Caco-2 (cell line): ENCODE measurements at regions not wholly inside any gene's neighbourhood (a gene's known extent, or its start where the extent isn't known, plus 50 kb on each side); places are given as distances from the start of the nearest gene placed in this dataset.

Experiments
- BruUV-seq: library from RNA; stranded (reverse); fragments of 400-500 nt; replicated peaks from 2 replicates; lab custom pipeline; 2021; lab: Mats Ljungman, UMichigan
- CTCF ChIA-PET: fragments of 300-600 bp; sonication (Branson Sonifier 250); formaldehyde crosslinking; loops from one replicate; lab custom pipeline; 2022; ENCODE audit warnings: antibody characterized with exemption; lab: Charles Lee
- POLR2A ChIA-PET: fragments of 300-600 bp; sonication (Branson Sonifier 250); formaldehyde crosslinking; loops from one replicate; lab custom pipeline; 2022; ENCODE audit warnings: antibody characterized with exemption; lab: Charles Lee
- DNase-seq, 2 experiments: peaks; one replicate each; pipeline versions ENCODE4 v3.0.0 to v3.0.0-alpha.2; 2020 to 2022
- H3K27me3 ChIP-seq: replicated peaks from 2 replicates; pipeline ENCODE4 v1.6.0; 2011; ENCODE audit warnings: low read length; ENCODE audit not compliant: control insufficient read depth, insufficient read depth
- H3K36me3 ChIP-seq: 2 replicates; pipeline ENCODE4 v1.5.1; 2011; ENCODE audit warnings: low read length; ENCODE audit not compliant: control insufficient read depth, insufficient read depth
- H3K4me1 ChIP-seq: fragments of 250-450 bp; sonication (Bioruptor Pico); 2 replicates; pipeline ENCODE4 v1.5.1; 2020; ENCODE audit warnings: mild to moderate bottlenecking
- H3K4me3 ChIP-seq: 2 replicates; pipeline ENCODE4 v1.5.1; 2011; ENCODE audit warnings: low read depth, mild to moderate bottlenecking, control low read depth, low read length
- H3K9me3 ChIP-seq: fragments of 250-450 bp; sonication (Bioruptor Pico); 2 replicates; pipeline ENCODE4 v1.5.1; 2020; ENCODE audit warnings: mild to moderate bottlenecking, moderate library complexity
- H3K27ac Mint-ChIP-seq: one replicate; pipeline ENCODE4 v1.8.0; 2022; ENCODE audit warnings: mixed read lengths; ENCODE audit not compliant: unreplicated experiment
- H3K27me3 Mint-ChIP-seq: one replicate; pipeline ENCODE4 v1.8.0; 2022; ENCODE audit warnings: mixed read lengths; ENCODE audit not compliant: insufficient read depth, unreplicated experiment
- H3K36me3 Mint-ChIP-seq: one replicate; pipeline ENCODE4 v1.8.0; 2022; ENCODE audit warnings: mild to moderate bottlenecking, mixed read lengths; ENCODE audit not compliant: insufficient read depth, unreplicated experiment
- H3K4me1 Mint-ChIP-seq: one replicate; pipeline ENCODE4 v1.8.0; 2022; ENCODE audit warnings: low read depth, mixed read lengths; ENCODE audit not compliant: unreplicated experiment
- H3K4me3 Mint-ChIP-seq: one replicate; pipeline ENCODE4 v1.8.0; 2022; ENCODE audit warnings: mild to moderate bottlenecking, moderate library complexity, mixed read lengths; ENCODE audit not compliant: unreplicated experiment
- H3K9me3 Mint-ChIP-seq: one replicate; pipeline ENCODE4 v1.8.0; 2022; ENCODE audit warnings: mixed read lengths; ENCODE audit not compliant: unreplicated experiment
- intact Hi-C: fragments of 100-400 bp; cut with micrococcal nuclease; formaldehyde crosslinking; loops from one replicate; pipeline ENCODE4 v1.10.0; 2022; ENCODE audit not compliant: unreplicated experiment
- TF ChIP-seq, protein P1 (sequence below), 2 experiments: fragments of 200-600 bp in 1 of 2; IDR thresholded peaks; 1 replicate in 1 of 2; 2 replicates in 1 of 2; pipeline versions ENCODE4 v1.5.1 to v1.8.0; 2011 to 2022; ENCODE audit warnings: antibody characterized with exemption in 1 of 2, control low read depth in 1 of 2, inconsistent platforms in 1 of 2, low read depth in 1 of 2, low read length in 1 of 2, mild to moderate bottlenecking in 1 of 2, moderate library complexity in 1 of 2; ENCODE audit not compliant: insufficient read depth in 1 of 2, severe bottlenecking in 1 of 2, unreplicated experiment in 1 of 2

DNA sequence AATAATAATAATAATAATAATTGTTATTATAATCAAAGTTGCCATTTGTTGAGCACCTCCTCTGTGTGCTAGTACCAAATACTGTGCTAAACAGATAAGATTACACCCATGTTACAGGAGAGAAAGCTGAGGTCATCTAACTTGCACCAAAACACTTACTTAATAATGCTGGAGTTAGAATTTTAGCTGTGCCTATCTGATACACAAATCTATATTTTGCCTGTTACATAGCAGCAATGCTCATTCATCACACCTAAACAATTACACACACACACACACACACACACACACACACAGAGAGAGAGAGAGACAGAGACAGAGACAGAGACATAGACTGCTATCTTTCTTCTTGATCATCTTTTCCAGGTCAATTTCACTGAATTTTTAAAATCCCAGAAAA, 170.9 kb upstream of the KLF3 start:
- H3K27me3 Mint-ChIP-seq, result no peaks in the 10 kb centered on the region
- no peaks in the 10 kb centered on the region for H3K27me3 ChIP-seq
- H3K27ac Mint-ChIP-seq, result no peak overlapping the region
- no peaks in the 10 kb centered on the region for H3K9me3 ChIP-seq
- no peak overlapping the region for H3K4me3 Mint-ChIP-seq
- TF ChIP-seq, protein P1, sequence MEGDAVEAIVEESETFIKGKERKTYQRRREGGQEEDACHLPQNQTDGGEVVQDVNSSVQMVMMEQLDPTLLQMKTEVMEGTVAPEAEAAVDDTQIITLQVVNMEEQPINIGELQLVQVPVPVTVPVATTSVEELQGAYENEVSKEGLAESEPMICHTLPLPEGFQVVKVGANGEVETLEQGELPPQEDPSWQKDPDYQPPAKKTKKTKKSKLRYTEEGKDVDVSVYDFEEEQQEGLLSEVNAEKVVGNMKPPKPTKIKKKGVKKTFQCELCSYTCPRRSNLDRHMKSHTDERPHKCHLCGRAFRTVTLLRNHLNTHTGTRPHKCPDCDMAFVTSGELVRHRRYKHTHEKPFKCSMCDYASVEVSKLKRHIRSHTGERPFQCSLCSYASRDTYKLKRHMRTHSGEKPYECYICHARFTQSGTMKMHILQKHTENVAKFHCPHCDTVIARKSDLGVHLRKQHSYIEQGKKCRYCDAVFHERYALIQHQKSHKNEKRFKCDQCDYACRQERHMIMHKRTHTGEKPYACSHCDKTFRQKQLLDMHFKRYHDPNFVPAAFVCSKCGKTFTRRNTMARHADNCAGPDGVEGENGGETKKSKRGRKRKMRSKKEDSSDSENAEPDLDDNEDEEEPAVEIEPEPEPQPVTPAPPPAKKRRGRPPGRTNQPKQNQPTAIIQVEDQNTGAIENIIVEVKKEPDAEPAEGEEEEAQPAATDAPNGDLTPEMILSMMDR (IDR thresholded peaks at IDR 0.05; ENCODE audit: insufficient read depth in 1 of 2, low read depth in 1 of 2, low read length in 1 of 2, severe bottlenecking in 1 of 2, unreplicated experiment in 1 of 2), result no peak
- POLR2A ChIA-PET, result no interaction called here
- H3K36me3 ChIP-seq, result no peaks in the 10 kb centered on the region
- intact Hi-C loops, result no loop called here
- no peaks in the 10 kb centered on the region for H3K36me3 Mint-ChIP-seq
- H3K4me3 ChIP-seq, result no peak overlapping the region
- BruUV-seq, result no TSS peak
- peaks cover 8% of the 10 kb centered on the region; the same call in 1 of the 2 replicates for H3K4me1 ChIP-seq
- no peak for DNase-seq
- H3K4me1 Mint-ChIP-seq, result peaks cover 13% of the 10 kb centered on the region
- no peaks in the 10 kb centered on the region for H3K9me3 Mint-ChIP-seq
- CTCF ChIA-PET, result interaction anchor here (0.6 kb wide), 1 partner anchor 430 kb away, joined by 8 read pairs; no protein-coding TSS in a partner anchor

DNA sequence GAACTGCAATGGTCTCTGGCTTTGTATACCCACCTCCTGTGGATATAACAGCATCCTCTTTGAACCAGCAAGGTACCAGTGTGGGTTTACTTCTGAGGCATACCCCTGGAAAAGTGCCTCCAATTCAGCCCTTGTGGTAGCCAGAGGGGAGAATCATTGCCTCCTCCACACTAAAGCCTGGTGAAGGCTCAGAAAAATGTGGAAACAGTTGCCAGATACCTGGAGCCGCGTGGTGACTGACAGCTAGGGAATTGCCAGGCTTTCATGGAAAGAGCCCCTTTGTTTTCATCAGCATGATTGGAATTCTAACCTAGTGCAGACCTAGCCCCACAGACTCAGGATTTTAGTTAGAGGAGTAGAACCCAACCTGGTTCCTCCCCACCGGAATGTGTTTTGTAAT, 168.6 kb upstream of the KLF3 start:
- no peak for DNase-seq
- BruUV-seq, result no TSS peak
- no peaks in the 10 kb centered on the region for H3K36me3 ChIP-seq
- H3K27me3 ChIP-seq, result no peaks in the 10 kb centered on the region
- CTCF ChIA-PET, result no interaction called here
- POLR2A ChIA-PET, result no interaction called here
- Mint-ChIP-seq H3K36me3 (no peaks in the 10 kb centered on the region), H3K4me1 (peaks cover 13% of the 10 kb centered on the region), H3K27me3 (no peaks in the 10 kb centered on the region), H3K9me3 (no peaks in the 10 kb centered on the region), H3K27ac (no peak overlapping the region), H3K4me3 (no peak overlapping the region)
- intact Hi-C loops, result no loop called here
- H3K9me3 ChIP-seq, result no peaks in the 10 kb centered on the region
- peaks cover 2% of the 10 kb centered on the region; the same call in 1 of the 2 replicates for H3K4me1 ChIP-seq
- no peak overlapping the region for H3K4me3 ChIP-seq
- TF ChIP-seq, protein P1 (IDR thresholded peaks at IDR 0.05; ENCODE audit: insufficient read depth in 1 of 2, low read depth in 1 of 2, low read length in 1 of 2, severe bottlenecking in 1 of 2, unreplicated experiment in 1 of 2), result no peak

DNA sequence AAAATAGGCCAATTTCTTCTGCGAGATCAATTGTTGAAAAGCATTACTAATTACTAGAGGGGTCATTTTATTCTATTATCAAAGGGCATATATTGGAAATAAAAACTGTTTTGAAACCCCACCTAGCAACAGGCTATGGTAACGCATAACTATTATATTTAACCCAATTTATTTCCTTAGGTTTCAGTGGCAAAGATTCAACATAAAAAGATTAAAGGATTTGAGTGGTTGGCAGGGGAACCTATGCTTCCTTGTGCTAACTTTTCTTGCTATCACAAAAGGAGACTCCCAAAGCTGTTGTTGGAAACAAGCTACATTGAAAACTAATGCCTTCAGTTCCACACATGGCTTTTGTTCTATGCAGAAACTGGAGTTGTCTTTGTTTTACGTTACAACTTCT, 166.9 kb upstream of the KLF3 start:
- no peak overlapping the region for H3K4me3 ChIP-seq
- no peaks in the 10 kb centered on the region for H3K9me3 Mint-ChIP-seq
- H3K9me3 ChIP-seq, result no peaks in the 10 kb centered on the region
- no peaks in the 10 kb centered on the region for H3K4me1 Mint-ChIP-seq
- TF ChIP-seq, protein P1 (IDR thresholded peaks at IDR 0.05; ENCODE audit: insufficient read depth in 1 of 2, low read depth in 1 of 2, low read length in 1 of 2, severe bottlenecking in 1 of 2, unreplicated experiment in 1 of 2), result no peak
- H3K4me1 ChIP-seq, result no peaks in the 10 kb centered on the region
- intact Hi-C loops, result no loop called here
- no peaks in the 10 kb centered on the region for H3K36me3 ChIP-seq
- H3K4me3 Mint-ChIP-seq, result no peak overlapping the region
- H3K27me3 ChIP-seq, result no peaks in the 10 kb centered on the region
- H3K27ac Mint-ChIP-seq, result no peak overlapping the region
- CTCF ChIA-PET, result no interaction called here
- POLR2A ChIA-PET, result no interaction called here
- no peaks in the 10 kb centered on the region for H3K27me3 Mint-ChIP-seq
- no TSS peak for BruUV-seq
- H3K36me3 Mint-ChIP-seq, result no peaks in the 10 kb centered on the region
- no peak for DNase-seq
